ENCODE measurements at regions not wholly inside any gene's neighbourhood (a gene's known extent, or its start where the extent isn't known, plus 50 kb on each side); places are given as distances from the start of the nearest gene placed in this dataset.

- no peak for DNase-seq
These were observed 72.7 kb upstream of the LIMCH1 start for GRCh38 chr4:41465146-41465761.

GRCh38 chr4:41466249-41466648, 71.7 kb upstream of the LIMCH1 start:
- no peak for DNase-seq

GRCh38 chr4:41468122-41468521, 69.8 kb upstream of the LIMCH1 start:
- no peak for DNase-seq

GRCh38 chr4:41471126-41472071, 66.6 kb upstream of the LIMCH1 start:
- DNase-seq: no peak

- no peak for DNase-seq
These were observed 65.9 kb upstream of the LIMCH1 start for GRCh38 chr4:41472081-41472480.

- no peak for DNase-seq
These were observed 64.8 kb upstream of the LIMCH1 start for GRCh38 chr4:41473176-41473575.

GRCh38 chr4:41475402-41475801, 62.6 kb upstream of the LIMCH1 start:
- DNase-seq: no peak

GRCh38 chr4:41476310-41476885, 61.6 kb upstream of the LIMCH1 start:
- DNase-seq: no peak

- DNase-seq: peak in 2 of 3 experiments; percentile 10 to 59
These were observed 60.6 kb upstream of the LIMCH1 start for GRCh38 chr4:41477181-41477905.

- DNase-seq: no peak
These were observed 59.4 kb upstream of the LIMCH1 start for GRCh38 chr4:41478518-41478917.

GRCh38 chr4:41480896-41481311, 57.1 kb upstream of the LIMCH1 start:
- no peak for DNase-seq

GRCh38 chr4:41483771-41484170, 54.2 kb upstream of the LIMCH1 start:
- no peak for DNase-seq

GRCh38 chr4:41485041-41485440, 52.9 kb upstream of the LIMCH1 start:
- DNase-seq: peak in 1 of 3 experiments; percentile 17

GRCh38 chr4:41487868-41488440, 50.0 kb upstream of the LIMCH1 start:
- no peak for DNase-seq

Data from NCI-H1417 (cell line).